ENCODE measurements at regions not wholly inside any gene's neighbourhood (a gene's known extent, or its start where the extent isn't known, plus 50 kb on each side); places are given as distances from the start of the nearest gene placed in this dataset.

DNA sequence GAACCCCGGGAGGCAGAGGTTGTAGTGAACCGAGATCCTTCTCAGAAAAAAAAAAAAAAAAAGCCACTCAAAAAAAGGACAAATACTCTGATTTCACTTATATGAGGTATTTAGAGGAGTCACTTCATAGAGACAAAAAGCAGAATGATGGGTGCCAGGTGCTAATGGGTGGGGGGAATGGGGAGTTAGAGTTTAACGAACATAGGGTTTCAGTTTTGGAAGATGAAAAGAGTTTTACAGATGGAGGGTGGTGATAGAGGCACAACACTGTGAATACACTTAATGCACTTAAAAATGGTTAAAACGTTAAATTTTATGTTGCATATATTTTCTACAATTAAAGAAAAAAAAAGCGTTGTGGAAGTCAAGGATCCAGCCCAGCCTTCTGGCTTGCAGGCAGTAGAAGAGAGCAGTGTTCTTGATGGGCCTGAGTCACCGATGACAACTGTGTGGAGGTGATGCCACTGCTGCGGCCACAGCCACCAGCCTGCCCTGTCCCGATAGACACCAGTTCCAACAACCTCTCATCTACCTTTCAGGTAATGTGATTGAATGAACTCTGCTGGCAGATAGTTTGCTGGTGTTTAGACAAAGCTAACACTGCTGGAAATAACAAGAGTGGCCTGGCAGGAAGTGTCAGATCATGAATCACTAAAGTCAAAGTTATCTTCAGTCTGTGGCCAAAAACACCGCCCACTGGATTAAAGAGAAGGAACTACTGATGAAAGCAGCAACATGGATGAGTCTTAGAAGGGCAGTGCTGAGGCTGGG, 49.9 kb upstream of the COX10 start:
- TF ChIP-seq EP300 (IDR thresholded peaks at IDR 0.05; ENCODE audit: borderline replicate concordance): no peak
- TF ChIP-seq TEAD4 (IDR thresholded peaks at IDR 0.05): no peak
- no peak for TF ChIP-seq TAF1 (IDR thresholded peaks at IDR 0.05; ENCODE audit: low read depth)
- TF ChIP-seq CEBPB (IDR thresholded peaks at IDR 0.05): no peak
- no peak for TF ChIP-seq YY1 (IDR thresholded peaks at IDR 0.05; ENCODE audit: low read depth)
- TF ChIP-seq RAD21 (IDR thresholded peaks at IDR 0.05; ENCODE audit: low read depth): no peak
- no peak for TF ChIP-seq NFIC (IDR thresholded peaks at IDR 0.05)
